Mesodermal cell (in vitro differentiated cells): ENCODE measurements at regions not wholly inside any gene's neighbourhood (a gene's known extent, or its start where the extent isn't known, plus 50 kb on each side); places are given as distances from the start of the nearest gene placed in this dataset.

Experiments
- H3K27ac ChIP-seq: 2 replicates; pipeline ENCODE4 v1.7.0; 2013; ENCODE audit warnings: mild to moderate bottlenecking, low read depth, low read length, moderate library complexity; ENCODE audit not compliant: severe bottlenecking
- H3K36me3 ChIP-seq: 2 replicates; pipeline ENCODE4 v1.7.1; 2013; ENCODE audit warnings: mild to moderate bottlenecking, low read length, moderate library complexity; ENCODE audit not compliant: control insufficient read depth, insufficient read depth
- H3K4me1 ChIP-seq: one replicate; pipeline ENCODE4 v1.7.1; 2013; ENCODE audit warnings: mild to moderate bottlenecking, low read length; ENCODE audit not compliant: insufficient read depth, control insufficient read depth, poor library complexity, severe bottlenecking
- H3K4me3 ChIP-seq: 2 replicates; pipeline ENCODE4 v1.7.0; 2013; ENCODE audit warnings: low read length, control low read depth, mild to moderate bottlenecking; ENCODE audit not compliant: insufficient read depth, poor library complexity, severe bottlenecking; ENCODE audit errors: extremely low read depth
- H3K9me3 ChIP-seq: 2 replicates; pipeline ENCODE4 v1.7.1; 2013; ENCODE audit warnings: mild to moderate bottlenecking, low read length, moderate library complexity; ENCODE audit not compliant: control insufficient read depth
- WGBS, 2 experiments: methylation state at CpG; one replicate each; pipeline ENCODE4 v1.1.5; 2013; ENCODE audit warnings: missing lambda C conversion rate in 2 of 2; ENCODE audit not compliant: insufficient coverage in 2 of 2; 5-methylcytosine and 5-hydroxymethylcytosine counted together

- no peaks in the 10 kb centered on the region for H3K9me3 ChIP-seq
- no peak overlapping the region for H3K27ac ChIP-seq
- no peak overlapping the region for H3K4me3 ChIP-seq
- no peaks in the 10 kb centered on the region for H3K4me1 ChIP-seq
- 89 to 90% methylated on average over 2 to 4 of the region's 4 CpGs for WGBS, 2 experiments
- H3K36me3 ChIP-seq: no peaks in the 10 kb centered on the region
Measured at GRCh38 chr4:14222377-14223029, 595.0 kb upstream of the BOD1L1 start.

- no peaks in the 10 kb centered on the region for H3K9me3 ChIP-seq
- H3K36me3 ChIP-seq: no peaks in the 10 kb centered on the region
- no peak overlapping the region for H3K4me3 ChIP-seq
- no peaks in the 10 kb centered on the region for H3K4me1 ChIP-seq
- no CpG with 5 or more reads among the region's 1 CpG for WGBS, 2 experiments
- no peak overlapping the region for H3K27ac ChIP-seq
Measured at GRCh38 chr4:14223461-14223860, 595.9 kb upstream of the BOD1L1 start.

GRCh38 chr4:14225688-14226207 lies 598.2 kb upstream of the BOD1L1 start:
- H3K27ac ChIP-seq: no peak overlapping the region
- no peaks in the 10 kb centered on the region for H3K9me3 ChIP-seq
- 100% methylated on average over 1 of the region's 3 CpGs; no CpG with 5 or more reads in 1 of the 2 experiments for WGBS, 2 experiments
- no peaks in the 10 kb centered on the region for H3K36me3 ChIP-seq
- H3K4me3 ChIP-seq: no peak overlapping the region
- H3K4me1 ChIP-seq: no peaks in the 10 kb centered on the region

GRCh38 chr4:14233126-14233525 lies 605.6 kb upstream of the BOD1L1 start:
- Histone ChIP-seq H3K4me1 (no peaks in the 10 kb centered on the region), H3K27ac (no peak overlapping the region), H3K36me3 (no peaks in the 10 kb centered on the region), H3K9me3 (no peaks in the 10 kb centered on the region), H3K4me3 (no peak overlapping the region)
- 63 to 71% methylated on average over 1 of the region's 1 CpG for WGBS, 2 experiments

- Histone ChIP-seq H3K4me3 (no peak overlapping the region), H3K4me1 (no peaks in the 10 kb centered on the region), H3K9me3 (no peaks in the 10 kb centered on the region), H3K36me3 (no peaks in the 10 kb centered on the region), H3K27ac (no peak overlapping the region)
Measured at GRCh38 chr4:14234307-14234706, 606.8 kb upstream of the BOD1L1 start.

GRCh38 chr4:14236359-14236758 lies 608.8 kb upstream of the BOD1L1 start:
- Histone ChIP-seq H3K9me3 (no peaks in the 10 kb centered on the region), H3K4me3 (no peak overlapping the region), H3K27ac (no peak overlapping the region), H3K4me1 (no peaks in the 10 kb centered on the region), H3K36me3 (no peaks in the 10 kb centered on the region)
- 83% methylated on average over 1 of the region's 2 CpGs; no CpG with 5 or more reads in 1 of the 2 experiments for WGBS, 2 experiments

GRCh38 chr4:14237911-14238310 lies 610.4 kb upstream of the BOD1L1 start:
- WGBS, 2 experiments: no CpG with 5 or more reads among the region's 2 CpGs
- no peaks in the 10 kb centered on the region for H3K36me3 ChIP-seq
- H3K9me3 ChIP-seq: no peaks in the 10 kb centered on the region
- H3K4me1 ChIP-seq: no peaks in the 10 kb centered on the region
- no peak overlapping the region for H3K27ac ChIP-seq
- H3K4me3 ChIP-seq: no peak overlapping the region

GRCh38 chr4:14241574-14241973 lies 614.0 kb upstream of the BOD1L1 start:
- H3K27ac ChIP-seq: no peak overlapping the region
- H3K4me1 ChIP-seq: no peaks in the 10 kb centered on the region
- H3K36me3 ChIP-seq: no peaks in the 10 kb centered on the region
- H3K4me3 ChIP-seq: no peak overlapping the region
- WGBS, 2 experiments: 93 to 100% methylated on average over 2 of the region's 3 CpGs
- H3K9me3 ChIP-seq: no peaks in the 10 kb centered on the region

GRCh38 chr4:14247767-14248166 lies 620.2 kb upstream of the BOD1L1 start:
- H3K27ac ChIP-seq: no peak overlapping the region
- no peak overlapping the region for H3K4me3 ChIP-seq
- whole genome bisulfite sequencing, 2 experiments: no CpG with 5 or more reads among the region's 3 CpGs
- H3K36me3 ChIP-seq: no peaks in the 10 kb centered on the region
- H3K9me3 ChIP-seq: no peaks in the 10 kb centered on the region
- no peaks in the 10 kb centered on the region for H3K4me1 ChIP-seq

- Histone ChIP-seq H3K27ac (no peak overlapping the region), H3K36me3 (no peaks in the 10 kb centered on the region), H3K9me3 (no peaks in the 10 kb centered on the region), H3K4me1 (no peaks in the 10 kb centered on the region), H3K4me3 (no peak overlapping the region)
- no CpG with 5 or more reads among the region's 1 CpG for WGBS, 2 experiments
Measured at GRCh38 chr4:14249226-14249625, 621.7 kb upstream of the BOD1L1 start.

- Histone ChIP-seq H3K4me1 (no peaks in the 10 kb centered on the region), H3K27ac (no peak overlapping the region), H3K4me3 (no peak overlapping the region), H3K36me3 (no peaks in the 10 kb centered on the region), H3K9me3 (no peaks in the 10 kb centered on the region)
- WGBS, 2 experiments: 87 to 92% methylated on average over 2 to 4 of the region's 4 CpGs
Measured at GRCh38 chr4:14254252-14254651, 626.7 kb upstream of the BOD1L1 start.
